GM19372 (cell line): ENCODE measurements at regions not wholly inside any gene's neighbourhood (a gene's known extent, or its start where the extent isn't known, plus 50 kb on each side); places are given as distances from the start of the nearest gene placed in this dataset.
"Not testable (repeated sequence)": the region's sequence is repeated elsewhere in the genome, so short reads cannot be mapped to it uniquely, and the experiment has no call there.

ENCODE experiments used
- ATAC-seq: cut with Tn5 transposase; IDR thresholded peaks from one replicate; pipeline ENCODE4 v1.9.1; 2021; ENCODE audit warnings: mild to moderate bottlenecking, low read depth, moderate library complexity; ENCODE audit not compliant: unreplicated experiment

DNA sequence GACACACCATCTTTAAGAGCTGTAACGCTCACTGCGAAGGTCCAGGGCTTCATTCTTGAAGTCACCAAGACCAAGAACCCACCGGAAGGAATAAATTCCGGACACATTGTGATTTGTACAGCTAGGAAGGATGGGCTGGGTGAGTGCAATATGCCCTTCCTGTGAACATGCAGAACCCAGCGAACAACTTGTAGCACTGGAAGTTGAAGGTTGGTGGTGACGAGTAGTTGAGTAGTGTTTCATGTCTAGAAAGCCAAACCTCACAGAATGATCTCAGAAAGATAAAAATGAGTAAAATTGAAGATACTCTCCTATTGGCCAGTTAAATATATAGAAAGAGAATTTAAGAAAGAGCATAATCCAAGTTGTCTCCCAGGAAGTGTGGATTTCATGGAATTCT, 462.2 kb upstream of the CFAP20DC start:
- ATAC-seq = no peak

DNA sequence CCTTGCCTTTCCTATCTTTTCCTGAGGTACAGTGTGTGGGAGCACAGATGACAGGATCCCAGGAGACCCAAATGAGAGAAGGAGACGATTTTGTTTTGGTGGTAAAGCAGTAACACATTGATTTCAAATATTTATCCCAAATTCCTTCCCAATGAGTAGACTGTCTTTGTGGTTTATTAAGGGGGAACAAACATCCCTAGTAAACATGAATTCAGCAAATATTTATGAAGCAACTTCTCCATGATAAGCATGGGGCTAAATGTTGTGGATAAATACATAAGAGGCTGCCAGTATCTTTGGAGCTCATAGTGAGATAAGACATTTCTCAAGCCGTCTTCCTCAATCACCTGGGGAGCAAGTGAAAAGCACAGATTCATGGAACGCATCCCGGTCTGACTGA, 460.8 kb upstream of the CFAP20DC start:
- ATAC-seq = no peak

DNA sequence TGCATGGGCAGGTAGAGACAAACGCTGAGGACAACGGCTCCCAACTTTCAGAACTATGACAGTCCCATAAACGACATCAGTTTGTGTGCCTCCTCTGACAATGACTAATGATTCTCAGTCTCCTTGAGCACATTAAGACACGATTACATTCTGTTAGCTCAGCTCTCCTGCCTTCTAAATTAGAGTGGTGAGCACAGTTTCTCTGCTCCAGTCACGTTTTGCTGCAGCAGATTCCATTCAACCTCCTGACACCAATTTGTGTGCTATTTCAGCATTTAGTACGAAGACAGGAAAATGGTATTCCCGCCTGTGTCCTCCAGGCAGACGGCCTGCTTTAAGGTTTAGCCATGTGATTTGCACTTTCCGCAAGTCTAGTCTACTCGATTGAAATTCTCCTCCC, 458.4 kb upstream of the CFAP20DC start:
- no peak for ATAC-seq

GRCh38 chr3:59506191-59506590, 456.4 kb upstream of the CFAP20DC start:
- no peak for ATAC-seq

DNA sequence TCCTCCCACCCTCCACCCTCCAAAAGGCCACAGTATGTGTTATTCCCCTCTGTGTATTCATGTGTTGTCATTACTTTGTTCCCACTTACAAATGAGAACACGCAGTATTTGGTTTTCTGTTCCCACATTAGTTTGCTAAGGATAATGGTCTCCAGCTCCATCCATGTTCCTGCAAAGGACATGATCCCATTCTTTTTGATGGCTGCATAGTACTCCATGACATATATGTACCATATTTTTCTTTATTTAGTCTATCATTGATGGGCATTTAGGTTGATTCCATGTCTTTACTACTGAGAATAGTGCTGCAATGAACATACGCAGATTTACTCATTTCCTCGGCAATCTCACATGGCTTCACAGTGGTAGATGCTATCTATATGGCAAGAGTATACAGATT, 453.6 kb upstream of the CFAP20DC start:
- no peak for ATAC-seq

DNA sequence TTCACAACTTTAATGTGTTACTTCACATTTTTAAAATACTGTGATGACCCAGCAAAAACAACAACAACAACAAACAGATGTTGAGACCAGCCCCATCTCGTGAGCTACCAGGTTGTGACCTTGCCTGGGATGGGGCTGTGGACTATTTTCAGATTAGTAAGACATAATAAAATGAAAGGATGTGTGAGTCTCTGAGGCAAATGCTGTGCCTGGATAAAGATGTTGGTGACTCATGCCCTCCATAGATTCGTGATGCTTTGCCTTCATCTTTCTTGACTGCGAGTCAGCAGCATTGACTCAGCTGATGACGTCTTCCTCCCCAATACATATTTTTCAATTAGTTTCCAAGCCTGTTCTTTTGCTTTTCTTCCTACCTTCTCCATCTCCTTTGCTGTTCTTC, 453.0 kb upstream of the CFAP20DC start:
- no peak for ATAC-seq

DNA sequence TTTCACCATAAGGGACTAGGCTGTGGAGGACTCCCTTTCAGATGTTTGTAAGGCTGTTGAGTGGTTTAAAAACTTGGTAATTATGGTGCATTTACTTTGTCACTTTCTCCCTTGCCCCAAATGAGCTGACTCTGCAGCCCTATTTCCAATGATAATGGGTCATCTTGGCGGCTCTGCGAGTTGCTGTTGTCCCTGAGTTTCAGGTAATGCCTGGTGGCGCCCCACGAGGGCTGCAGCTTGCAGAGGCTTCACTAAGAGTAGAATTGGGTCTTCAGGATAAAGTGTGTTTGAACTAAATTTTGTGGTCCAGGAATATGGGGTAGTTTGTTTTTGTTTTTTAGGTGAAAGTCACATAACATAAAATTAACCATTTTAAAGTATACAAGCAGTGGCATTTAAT, 450.1 kb upstream of the CFAP20DC start:
- no peak for ATAC-seq

DNA sequence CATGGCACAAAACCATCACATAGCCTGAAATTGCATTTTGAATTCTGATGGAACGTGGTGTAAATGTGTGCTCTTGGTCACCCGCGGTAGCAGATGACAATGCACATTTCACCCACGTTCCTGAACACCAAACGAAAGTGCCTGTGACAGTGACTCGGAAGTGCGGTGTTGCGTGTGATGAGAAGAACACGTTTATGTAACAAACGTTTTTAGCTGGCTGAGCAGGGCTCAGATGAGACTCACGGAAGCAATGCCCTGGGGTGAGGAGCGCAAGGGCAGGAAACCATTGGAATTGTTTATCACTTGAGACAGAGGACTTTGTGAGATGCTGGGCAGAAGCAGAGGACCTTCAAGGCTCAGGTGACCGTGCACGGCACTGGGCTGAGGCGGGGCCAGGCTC, 449.2 kb upstream of the CFAP20DC start:
- ATAC-seq = no peak

DNA sequence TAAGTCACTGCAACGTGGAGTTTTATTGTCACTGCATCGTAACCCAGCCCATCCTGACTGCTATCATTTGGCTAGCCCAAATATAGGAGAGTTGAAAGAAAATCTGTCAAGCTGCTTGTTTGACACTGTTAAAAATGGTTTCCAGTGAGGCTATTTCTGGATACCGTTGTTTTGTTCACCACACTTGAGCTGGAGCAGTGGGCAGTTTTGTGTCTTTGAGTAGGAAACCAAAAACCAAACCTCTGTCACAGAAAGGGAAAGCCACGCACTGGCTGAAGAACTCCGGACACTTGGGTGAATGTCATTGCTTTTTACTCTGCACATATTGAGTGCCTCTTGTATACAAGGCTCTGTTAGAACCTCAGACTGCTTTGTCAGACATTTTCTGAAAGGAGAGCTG, 446.4 kb upstream of the CFAP20DC start:
- ATAC-seq = no peak

DNA sequence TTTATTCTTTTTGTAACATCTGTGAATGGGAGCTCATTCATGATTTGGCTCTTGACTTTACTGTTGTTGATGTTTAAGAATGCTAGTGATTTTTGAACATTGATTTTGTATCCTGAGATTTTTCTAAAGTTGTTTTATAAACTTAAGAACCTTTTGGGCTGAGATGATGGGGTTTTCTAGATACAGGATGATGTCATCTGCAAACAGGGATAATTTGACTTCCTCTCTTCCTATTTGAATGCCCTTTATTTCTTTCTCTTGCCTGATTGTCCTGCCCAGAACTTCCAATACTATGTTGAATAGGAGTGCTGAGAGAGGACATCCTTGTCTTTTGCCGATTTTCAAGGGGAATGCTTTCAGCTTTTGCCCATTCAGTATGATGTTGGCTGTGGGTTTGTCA, 445.1 kb upstream of the CFAP20DC start:
- not testable (repeated sequence) for ATAC-seq

DNA sequence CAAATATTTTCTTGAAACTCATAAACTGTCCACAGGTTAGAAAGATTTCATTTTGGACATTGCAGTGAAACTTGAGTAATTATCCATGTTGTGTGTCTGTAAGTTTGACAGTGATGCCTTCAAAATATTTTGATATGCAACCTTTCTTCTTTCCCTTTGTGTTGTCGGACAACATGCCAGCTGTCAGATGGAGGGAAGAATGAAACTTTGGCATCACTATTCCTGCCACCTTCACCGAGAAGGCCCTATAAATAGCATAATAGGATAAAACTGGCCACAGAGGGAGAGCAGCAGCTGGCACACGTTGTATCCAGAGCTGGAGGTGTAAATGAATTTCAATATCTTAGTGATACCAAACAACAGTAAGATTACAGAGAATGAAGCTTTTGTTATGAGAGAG, 436.7 kb upstream of the CFAP20DC start:
- no peak for ATAC-seq

- ATAC-seq = no peak
Observed at GRCh38 chr3:59483191-59483590, 433.4 kb upstream of the CFAP20DC start.

GRCh38 chr3:59482684-59483083, 432.9 kb upstream of the CFAP20DC start:
- no peak for ATAC-seq

GRCh38 chr3:59481776-59482400, 432.1 kb upstream of the CFAP20DC start:
- ATAC-seq = no peak

GRCh38 chr3:59480486-59480995, 430.7 kb upstream of the CFAP20DC start:
- ATAC-seq = peak; percentile 63

GRCh38 chr3:59473636-59474035, 423.8 kb upstream of the CFAP20DC start:
- ATAC-seq = no peak

DNA sequence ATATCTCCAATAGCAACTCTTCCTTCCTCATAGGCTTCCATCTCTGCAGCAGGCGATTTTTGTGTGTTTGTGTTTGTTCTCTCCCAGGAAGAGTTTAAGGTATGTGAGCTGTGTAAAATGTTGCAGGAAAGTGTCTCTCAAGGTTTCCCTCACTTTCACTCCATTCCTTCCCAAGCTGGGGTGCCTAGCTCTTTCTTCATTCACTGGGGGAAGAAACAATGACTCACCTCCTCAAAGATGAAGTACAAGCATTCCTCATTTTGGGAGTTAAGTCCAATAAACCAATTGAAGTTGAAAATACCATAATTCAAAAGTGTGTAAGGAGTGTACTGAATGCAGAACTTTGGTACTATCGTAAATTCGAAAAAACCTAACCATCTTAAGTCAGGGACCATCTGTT, 422.7 kb upstream of the CFAP20DC start:
- no peak for ATAC-seq

DNA sequence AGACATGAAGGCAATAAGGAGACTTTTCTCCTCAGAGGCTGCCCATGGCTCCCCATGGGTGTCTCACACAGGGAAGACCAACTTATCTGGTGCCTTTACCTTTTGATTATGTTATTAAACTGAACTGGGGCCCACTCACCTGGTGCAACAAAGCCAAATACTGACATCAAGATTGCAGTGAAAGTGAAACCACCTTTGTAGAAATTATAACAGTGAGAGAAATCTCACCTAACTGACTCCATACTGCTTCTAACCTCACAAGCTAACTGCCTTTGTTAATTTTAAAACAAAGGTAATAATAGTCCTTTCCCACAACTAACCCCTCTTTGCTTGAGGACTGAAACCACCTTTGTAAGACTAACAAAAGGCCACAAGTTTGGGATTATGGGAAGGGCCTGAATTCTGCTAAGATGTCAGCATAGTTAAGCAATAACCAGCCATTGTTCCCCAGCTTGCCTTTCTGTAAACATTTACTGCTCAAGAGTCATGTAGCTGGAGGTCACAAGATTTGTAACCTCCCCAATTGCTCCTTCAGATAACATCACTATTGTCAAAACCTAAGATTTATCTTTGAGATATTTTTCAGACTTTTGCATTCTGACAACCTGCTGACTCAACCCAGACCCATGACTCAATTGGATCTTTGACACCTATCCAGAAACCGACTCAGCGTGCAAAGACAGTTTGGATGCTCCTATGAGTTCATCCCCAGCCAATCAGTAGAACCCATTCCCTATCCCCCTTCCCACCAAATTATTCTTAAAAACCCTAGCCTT, 420.3 kb upstream of the CFAP20DC start:
- no peak for ATAC-seq

DNA sequence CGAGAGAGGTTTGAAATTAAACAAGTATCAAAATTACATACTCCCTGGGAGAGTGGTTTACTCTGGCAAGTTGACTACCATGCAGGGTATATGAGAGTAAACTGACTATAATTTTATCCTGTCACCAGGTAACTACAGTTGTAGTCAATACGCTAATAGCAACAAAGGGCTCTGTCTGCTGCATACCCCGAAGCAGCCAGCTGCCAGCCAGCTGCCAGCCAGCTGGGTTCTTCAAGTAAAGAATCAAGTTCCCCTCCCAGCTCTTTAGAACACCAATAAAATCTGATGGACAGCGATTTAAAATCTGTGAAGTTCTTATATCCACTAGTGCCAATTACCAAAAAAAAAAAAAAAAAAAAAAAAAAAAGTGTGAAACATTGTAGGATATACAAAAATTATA, 417.7 kb upstream of the CFAP20DC start:
- ATAC-seq = no peak

GRCh38 chr3:59464187-59464586, 414.4 kb upstream of the CFAP20DC start:
- ATAC-seq = no peak

GRCh38 chr3:59463253-59463652, 413.4 kb upstream of the CFAP20DC start:
- no peak for ATAC-seq

DNA sequence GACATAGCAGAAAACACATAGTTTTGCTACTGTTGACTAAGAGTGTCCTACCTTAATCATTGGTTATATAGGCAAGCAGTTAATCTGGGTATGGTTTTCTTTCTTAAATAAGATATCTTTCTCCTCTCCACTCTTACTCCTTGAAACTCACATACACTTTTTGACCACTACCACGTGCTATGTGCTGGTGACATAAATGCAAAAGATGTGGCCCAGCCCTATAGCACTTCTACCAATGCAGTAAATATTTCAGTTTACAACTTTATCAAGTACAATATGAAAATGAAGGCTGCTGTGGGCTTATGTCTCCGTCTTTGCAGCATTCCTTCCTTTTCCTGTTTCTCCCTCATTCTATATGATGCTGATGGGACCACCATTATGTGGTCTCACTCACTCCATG, 410.2 kb upstream of the CFAP20DC start:
- no peak for ATAC-seq
